Hepatocyte (in vitro differentiated cells): ENCODE measurements at regions not wholly inside any gene's neighbourhood (a gene's known extent, or its start where the extent isn't known, plus 50 kb on each side); places are given as distances from the start of the nearest gene placed in this dataset.

Experiments
- DNase-seq: peaks from one replicate; pipeline ENCODE4 v3.0.0-alpha.2; 2016; ENCODE audit warnings: low spot score
- H2AFZ ChIP-seq: fragments of 200-600 bp; sonication (generic); 2 replicates; pipeline ENCODE4 v1.6.0; 2016; ENCODE audit warnings: antibody characterized with exemption, mild to moderate bottlenecking
- H3K27ac ChIP-seq: fragments of 200-600 bp; sonication (generic); 2 replicates; pipeline ENCODE4 v1.5.1; 2016; ENCODE audit warnings: mild to moderate bottlenecking
- H3K27me3 ChIP-seq: fragments of 200-600 bp; sonication (generic); 2 replicates; pipeline ENCODE4 v1.6.1; 2016
- H3K36me3 ChIP-seq: fragments of 200-600 bp; sonication (generic); replicated peaks from 2 replicates; pipeline ENCODE4 v1.5.1; 2016; ENCODE audit warnings: low read depth; ENCODE audit not compliant: insufficient read depth
- H3K4me1 ChIP-seq: fragments of 200-600 bp; sonication (generic); 2 replicates; pipeline ENCODE4 v1.5.1; 2016; ENCODE audit warnings: mild to moderate bottlenecking, moderate library complexity; ENCODE audit not compliant: insufficient read depth
- H3K4me2 ChIP-seq: fragments of 200-600 bp; sonication (generic); 2 replicates; pipeline ENCODE4 v1.6.0; 2016
- H3K4me3 ChIP-seq: fragments of 200-600 bp; sonication (generic); 2 replicates; pipeline ENCODE4 v1.5.1; 2016; ENCODE audit warnings: mild to moderate bottlenecking
- H3K79me2 ChIP-seq: fragments of 200-600 bp; sonication (generic); 2 replicates; pipeline ENCODE4 v1.6.0; 2017; ENCODE audit warnings: mild to moderate bottlenecking
- H3K9me2 ChIP-seq: fragments of 200-600 bp; sonication (generic); replicated peaks from 2 replicates; pipeline ENCODE4 v1.6.0; 2017; ENCODE audit warnings: mild to moderate bottlenecking; ENCODE audit not compliant: insufficient read depth
- H3K9me3 ChIP-seq: fragments of 200-600 bp; sonication (generic); 2 replicates; pipeline ENCODE4 v1.5.1; 2016; ENCODE audit warnings: low read depth, mild to moderate bottlenecking
- H4K20me1 ChIP-seq: fragments of 200-600 bp; sonication (generic); 2 replicates; pipeline ENCODE4 v1.6.0; 2016; ENCODE audit warnings: mild to moderate bottlenecking; ENCODE audit not compliant: insufficient read depth, poor library complexity, severe bottlenecking
- CTCF ChIP-seq: fragments of 200-600 bp; sonication (generic); IDR thresholded peaks from 2 replicates; pipeline ENCODE4 v1.5.1; 2016; ENCODE audit warnings: antibody characterized with exemption, mild to moderate bottlenecking; ENCODE audit not compliant: poor library complexity
- EZH2 ChIP-seq: fragments of 200-600 bp; sonication (generic); IDR thresholded peaks from 2 replicates; pipeline ENCODE4 v1.6.1; 2016; ENCODE audit warnings: antibody characterized with exemption, mild to moderate bottlenecking, borderline replicate concordance
- EZH2phosphoT487 ChIP-seq: fragments of 200-600 bp; sonication (generic); IDR thresholded peaks from one replicate; pipeline ENCODE4 v1.6.1; 2018; ENCODE audit warnings: antibody characterized with exemption, mild to moderate bottlenecking, low read depth, moderate library complexity; ENCODE audit not compliant: unreplicated experiment, severe bottlenecking
- whole genome bisulfite sequencing: methylation state at CpG from one replicate; pipeline ENCODE4 v1.1.6; 2016; ENCODE audit warnings: low lambda C conversion rate; ENCODE audit errors: missing lambda C conversion rate; 5-methylcytosine and 5-hydroxymethylcytosine counted together

GRCh38 chr6:147784371-147784770, 275.9 kb downstream of the SAMD5 start:
- Histone ChIP-seq H3K4me2 (no peak overlapping the region), H2AFZ (no peak overlapping the region), H3K9me3 (no peaks in the 10 kb centered on the region), H3K27ac (no peak overlapping the region), H4K20me1 (no peaks in the 10 kb centered on the region), H3K36me3 (no peaks in the 10 kb centered on the region), H3K79me2 (no peaks in the 10 kb centered on the region), H3K4me3 (no peak overlapping the region), H3K4me1 (no peaks in the 10 kb centered on the region), H3K9me2 (no peaks in the 10 kb centered on the region), H3K27me3 (no peaks in the 10 kb centered on the region)
- TF ChIP-seq EZH2phosphoT487 (no peak), EZH2 (no peak), CTCF (no peak)
- 77% methylated on average over 2 of the region's 2 CpGs for WGBS
- DNase-seq = no peak

- no peaks in the 10 kb centered on the region for H3K27me3 ChIP-seq
- H3K9me3 ChIP-seq = no peaks in the 10 kb centered on the region
- WGBS = 87% methylated on average over 2 of the region's 2 CpGs
- no peak overlapping the region for H2AFZ ChIP-seq
- no peaks in the 10 kb centered on the region for H3K4me1 ChIP-seq
- no peak for TF ChIP-seq EZH2phosphoT487
- no peak for TF ChIP-seq EZH2
- TF ChIP-seq CTCF = no peak
- no peak for DNase-seq
- H3K4me3 ChIP-seq = no peak overlapping the region
- no peaks in the 10 kb centered on the region for H3K36me3 ChIP-seq
- H3K4me2 ChIP-seq = no peak overlapping the region
- H4K20me1 ChIP-seq = no peaks in the 10 kb centered on the region
- no peak overlapping the region for H3K27ac ChIP-seq
- no peaks in the 10 kb centered on the region for H3K9me2 ChIP-seq
- no peaks in the 10 kb centered on the region for H3K79me2 ChIP-seq
Measured at GRCh38 chr6:147787417-147787816, 278.9 kb downstream of the SAMD5 start.

GRCh38 chr6:147789430-147789947, 281.0 kb downstream of the SAMD5 start:
- H3K27me3 ChIP-seq = no peaks in the 10 kb centered on the region
- no peak overlapping the region for H3K4me3 ChIP-seq
- H3K9me2 ChIP-seq = no peaks in the 10 kb centered on the region
- no peaks in the 10 kb centered on the region for H3K79me2 ChIP-seq
- H3K4me2 ChIP-seq = no peak overlapping the region
- H3K36me3 ChIP-seq = no peaks in the 10 kb centered on the region
- no peaks in the 10 kb centered on the region for H3K4me1 ChIP-seq
- no peaks in the 10 kb centered on the region for H4K20me1 ChIP-seq
- WGBS = 95% methylated on average over 4 of the region's 4 CpGs
- DNase-seq = no peak
- TF ChIP-seq EZH2 (no peak), EZH2phosphoT487 (no peak), CTCF (no peak)
- H3K9me3 ChIP-seq = no peaks in the 10 kb centered on the region
- H2AFZ ChIP-seq = no peak overlapping the region
- no peak overlapping the region for H3K27ac ChIP-seq
